ENCODE measurements at regions not wholly inside any gene's neighbourhood (a gene's known extent, or its start where the extent isn't known, plus 50 kb on each side); places are given as distances from the start of the nearest gene placed in this dataset.
A peak's percentile ranks its signal among the peaks of the same experiment; 100 is the strongest.

DNA sequence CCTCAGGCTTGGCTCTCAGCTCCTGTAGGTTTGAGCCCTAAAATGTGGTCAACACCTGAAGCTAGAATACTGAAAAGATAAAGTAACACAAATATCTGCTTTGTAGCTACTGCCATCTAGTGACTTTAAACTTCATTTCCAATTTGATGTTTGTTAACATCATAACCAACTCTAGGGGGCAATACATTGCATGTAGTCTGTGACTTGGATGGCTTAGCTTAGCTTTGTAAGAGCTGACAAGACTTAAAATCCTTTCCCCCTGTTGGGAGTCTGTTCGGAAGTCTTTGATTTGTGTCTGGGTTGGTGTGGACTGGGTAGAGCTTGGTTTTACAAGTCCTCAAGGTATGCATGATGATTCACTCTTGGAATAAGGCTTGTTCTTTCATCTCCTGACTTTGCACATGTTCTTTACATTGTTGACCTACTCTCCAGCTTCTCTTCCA lies 51.7 kb downstream of the SCN11A start:
- Histone ChIP-seq H3K18ac (ENCODE audit: low read length) (no peak overlapping the region), H2BK120ac (ENCODE audit: low read depth, low read length) (no peak overlapping the region), H3K27ac (ENCODE audit: low read depth, low read length) (no peak overlapping the region), H3K4me2 (ENCODE audit: low read length) (no peak overlapping the region), H4K8ac (ENCODE audit: low read depth, low read length) (no peak overlapping the region), H3K79me1 (ENCODE audit: low read length) (no peaks in the 10 kb centered on the region), H3K36me3 (ENCODE audit: control insufficient read depth, insufficient read depth, low read length) (no peaks in the 10 kb centered on the region), H2BK5ac (ENCODE audit: low read length) (no peak overlapping the region), H3K4me3 (ENCODE audit: low read length) (no peak overlapping the region), H3K23ac (ENCODE audit: low read length) (no peak overlapping the region), H4K5ac (ENCODE audit: low read length) (no peak overlapping the region), H3K9ac (ENCODE audit: low read length) (no peak overlapping the region), H3K56ac (ENCODE audit: low read length) (no peak overlapping the region), H3K4ac (ENCODE audit: low read depth, low read length) (no peak overlapping the region), H2AK5ac (ENCODE audit: low read length) (no peak overlapping the region), H3K4me1 (ENCODE audit: control insufficient read depth, low read depth, low read length) (no peaks in the 10 kb centered on the region), H3K79me2 (ENCODE audit: control insufficient read depth, insufficient read depth, low read length) (no peaks in the 10 kb centered on the region), H3K27me3 (ENCODE audit: insufficient read depth, low read length, poor library complexity) (no peaks in the 10 kb centered on the region), H2BK15ac (replicated peaks; ENCODE audit: low read depth) (no peak overlapping the region)
- DNase-seq: peak; percentile 91
- no CpG with 5 or more reads among the region's 1 CpG for WGBS (ENCODE audit: extremely low coverage, insufficient coverage, low lambda C conversion rate)

DNA sequence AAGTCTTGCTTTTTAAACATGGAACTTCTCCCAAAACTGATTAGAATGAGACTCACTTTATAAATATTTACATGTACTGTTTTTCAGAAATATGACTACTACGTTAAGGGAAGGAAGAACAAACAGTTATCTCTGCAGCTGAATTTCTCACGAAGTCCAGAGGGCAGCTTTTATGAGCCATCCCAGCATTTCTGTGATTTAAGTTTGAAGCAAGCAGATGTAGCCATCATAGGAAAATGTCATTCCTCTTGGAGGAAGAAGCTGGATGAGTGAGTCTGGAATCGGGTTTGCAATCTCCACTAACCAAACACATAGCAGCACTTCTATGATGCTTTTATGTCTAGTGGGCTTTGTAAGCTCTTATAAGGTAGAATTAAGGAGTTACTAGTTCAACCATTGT lies 53.7 kb downstream of the SCN11A start:
- DNase-seq: no peak
- H2BK120ac ChIP-seq (ENCODE audit: low read depth, low read length): no peak overlapping the region
- H3K56ac ChIP-seq (ENCODE audit: low read length): no peak overlapping the region
- no peaks in the 10 kb centered on the region for H3K4me1 ChIP-seq (ENCODE audit: control insufficient read depth, low read depth, low read length)
- H3K4me3 ChIP-seq (ENCODE audit: low read length): no peak overlapping the region
- H3K9ac ChIP-seq (ENCODE audit: low read length): no peak overlapping the region
- H3K79me1 ChIP-seq (ENCODE audit: low read length): no peaks in the 10 kb centered on the region
- no peak overlapping the region for H2BK15ac ChIP-seq (replicated peaks; ENCODE audit: low read depth)
- WGBS (ENCODE audit: extremely low coverage, insufficient coverage, low lambda C conversion rate): no CpG with 5 or more reads among the region's 3 CpGs
- no peak overlapping the region for H4K5ac ChIP-seq (ENCODE audit: low read length)
- no peak overlapping the region for H2BK5ac ChIP-seq (ENCODE audit: low read length)
- H3K4me2 ChIP-seq (ENCODE audit: low read length): no peak overlapping the region
- no peak overlapping the region for H3K27ac ChIP-seq (ENCODE audit: low read depth, low read length)
- H3K23ac ChIP-seq (ENCODE audit: low read length): no peak overlapping the region
- no peaks in the 10 kb centered on the region for H3K27me3 ChIP-seq (ENCODE audit: insufficient read depth, low read length, poor library complexity)
- no peaks in the 10 kb centered on the region for H3K79me2 ChIP-seq (ENCODE audit: control insufficient read depth, insufficient read depth, low read length)
- H2AK5ac ChIP-seq (ENCODE audit: low read length): no peak overlapping the region
- H3K36me3 ChIP-seq (ENCODE audit: control insufficient read depth, insufficient read depth, low read length): no peaks in the 10 kb centered on the region
- H3K4ac ChIP-seq (ENCODE audit: low read depth, low read length): no peak overlapping the region
- H4K8ac ChIP-seq (ENCODE audit: low read depth, low read length): no peak overlapping the region
- no peak overlapping the region for H3K18ac ChIP-seq (ENCODE audit: low read length)

DNA sequence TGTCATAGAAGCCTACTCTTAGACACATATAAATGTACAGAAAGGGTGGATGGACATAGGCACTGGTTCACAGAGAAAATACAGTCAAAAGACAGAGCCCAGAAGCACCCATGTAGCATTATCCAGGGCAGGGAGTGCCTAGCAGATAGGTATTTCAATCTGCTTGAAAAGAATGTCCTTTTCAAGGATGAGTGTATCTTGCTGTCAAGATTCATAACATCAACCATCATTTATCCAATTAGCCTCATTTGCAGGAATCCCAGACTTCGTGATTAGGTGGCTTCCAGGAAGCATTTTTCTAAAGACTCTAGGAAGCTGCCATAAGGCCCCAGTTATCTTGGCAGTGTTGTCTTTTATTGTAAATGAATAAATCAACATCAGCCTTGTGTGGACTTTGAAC lies 55.6 kb downstream of the SCN11A start:
- Histone ChIP-seq H3K56ac (ENCODE audit: low read length) (no peak overlapping the region), H2BK5ac (ENCODE audit: low read length) (no peak overlapping the region), H3K4me2 (ENCODE audit: low read length) (no peak overlapping the region), H2BK120ac (ENCODE audit: low read depth, low read length) (no peak overlapping the region), H3K18ac (ENCODE audit: low read length) (no peak overlapping the region), H3K23ac (ENCODE audit: low read length) (no peak overlapping the region), H3K79me2 (ENCODE audit: control insufficient read depth, insufficient read depth, low read length) (no peaks in the 10 kb centered on the region), H3K27ac (ENCODE audit: low read depth, low read length) (no peak overlapping the region), H3K4me1 (ENCODE audit: control insufficient read depth, low read depth, low read length) (no peaks in the 10 kb centered on the region), H3K9ac (ENCODE audit: low read length) (no peak overlapping the region), H3K4ac (ENCODE audit: low read depth, low read length) (no peak overlapping the region), H2BK15ac (replicated peaks; ENCODE audit: low read depth) (no peak overlapping the region), H4K5ac (ENCODE audit: low read length) (no peak overlapping the region), H2AK5ac (ENCODE audit: low read length) (no peak overlapping the region), H3K36me3 (ENCODE audit: control insufficient read depth, insufficient read depth, low read length) (no peaks in the 10 kb centered on the region), H3K27me3 (ENCODE audit: insufficient read depth, low read length, poor library complexity) (no peaks in the 10 kb centered on the region), H3K79me1 (ENCODE audit: low read length) (no peaks in the 10 kb centered on the region), H3K4me3 (ENCODE audit: low read length) (no peak overlapping the region), H4K8ac (ENCODE audit: low read depth, low read length) (no peak overlapping the region)
- no CpG with 5 or more reads among the region's 1 CpG for WGBS (ENCODE audit: extremely low coverage, insufficient coverage, low lambda C conversion rate)
- no peak for DNase-seq

DNA sequence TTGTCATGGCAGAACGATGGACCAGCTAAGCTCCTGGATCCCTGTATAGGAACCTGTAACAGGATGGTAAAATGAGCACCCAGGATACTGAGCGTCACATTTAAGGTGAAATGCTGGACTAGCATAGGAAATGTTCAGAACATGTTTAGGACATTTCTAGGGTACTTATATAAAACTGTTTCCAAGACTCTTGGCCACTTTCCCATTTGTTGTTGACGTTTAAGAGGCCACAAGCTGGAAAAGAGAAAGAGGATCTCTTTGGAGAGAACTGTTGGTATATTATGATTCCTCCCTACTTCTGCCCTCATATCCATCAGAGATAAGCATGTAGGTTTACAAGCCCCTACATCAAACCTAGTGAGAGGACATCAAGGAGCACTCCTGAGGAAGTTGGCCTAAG lies 57.5 kb downstream of the SCN11A start:
- Histone ChIP-seq H3K4me3 (ENCODE audit: low read length) (no peak overlapping the region), H3K4me1 (ENCODE audit: control insufficient read depth, low read depth, low read length) (no peaks in the 10 kb centered on the region), H3K9ac (ENCODE audit: low read length) (no peak overlapping the region), H2BK5ac (ENCODE audit: low read length) (no peak overlapping the region), H3K18ac (ENCODE audit: low read length) (no peak overlapping the region), H4K8ac (ENCODE audit: low read depth, low read length) (no peak overlapping the region), H4K5ac (ENCODE audit: low read length) (no peak overlapping the region), H2BK15ac (replicated peaks; ENCODE audit: low read depth) (no peak overlapping the region), H3K56ac (ENCODE audit: low read length) (no peak overlapping the region), H3K79me2 (ENCODE audit: control insufficient read depth, insufficient read depth, low read length) (no peaks in the 10 kb centered on the region), H3K27me3 (ENCODE audit: insufficient read depth, low read length, poor library complexity) (no peaks in the 10 kb centered on the region), H3K27ac (ENCODE audit: low read depth, low read length) (no peak overlapping the region), H3K4ac (ENCODE audit: low read depth, low read length) (no peak overlapping the region), H3K23ac (ENCODE audit: low read length) (no peak overlapping the region), H2BK120ac (ENCODE audit: low read depth, low read length) (no peak overlapping the region), H3K79me1 (ENCODE audit: low read length) (no peaks in the 10 kb centered on the region), H2AK5ac (ENCODE audit: low read length) (no peak overlapping the region), H3K36me3 (ENCODE audit: control insufficient read depth, insufficient read depth, low read length) (no peaks in the 10 kb centered on the region), H3K4me2 (ENCODE audit: low read length) (no peak overlapping the region)
- WGBS (ENCODE audit: extremely low coverage, insufficient coverage, low lambda C conversion rate): no CpG with 5 or more reads among the region's 3 CpGs
- DNase-seq: no peak

DNA sequence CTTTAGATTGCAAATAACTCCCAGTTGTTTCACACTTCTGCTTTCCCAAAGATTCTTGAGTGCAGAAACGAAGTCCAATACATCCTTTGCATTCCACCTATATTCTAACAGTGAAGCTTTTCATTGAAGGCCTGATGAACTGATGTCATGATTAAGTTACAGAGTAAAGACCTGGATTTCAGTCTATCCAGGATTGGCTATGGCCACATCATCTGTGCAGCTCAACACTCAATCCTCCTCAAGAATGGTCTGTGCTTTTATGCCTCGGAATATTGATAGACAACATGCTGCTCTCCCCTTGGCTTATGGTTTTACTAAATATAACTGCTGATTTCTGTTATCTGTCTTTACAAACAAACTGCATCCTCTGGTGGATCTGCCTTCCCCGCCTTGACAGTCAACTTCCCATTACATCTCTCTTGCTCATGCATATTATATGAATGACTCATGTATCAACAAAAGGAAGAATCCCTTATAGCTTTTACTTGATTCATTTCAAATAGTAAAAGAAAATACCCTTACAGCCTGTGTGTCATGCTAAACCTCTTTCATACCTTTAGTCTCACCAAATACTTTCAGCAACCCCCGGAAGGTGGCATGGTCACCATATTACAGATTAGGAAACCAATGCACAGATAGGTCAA lies 59.5 kb downstream of the SCN11A start:
- no peak overlapping the region for H3K23ac ChIP-seq (ENCODE audit: low read length)
- H3K79me1 ChIP-seq (ENCODE audit: low read length): no peaks in the 10 kb centered on the region
- H3K9ac ChIP-seq (ENCODE audit: low read length): no peak overlapping the region
- no peak overlapping the region for H2BK15ac ChIP-seq (replicated peaks; ENCODE audit: low read depth)
- H4K5ac ChIP-seq (ENCODE audit: low read length): no peak overlapping the region
- no peak overlapping the region for H3K4ac ChIP-seq (ENCODE audit: low read depth, low read length)
- no CpG with 5 or more reads among the region's 4 CpGs for WGBS (ENCODE audit: extremely low coverage, insufficient coverage, low lambda C conversion rate)
- H3K4me3 ChIP-seq (ENCODE audit: low read length): no peak overlapping the region
- H3K36me3 ChIP-seq (ENCODE audit: control insufficient read depth, insufficient read depth, low read length): no peaks in the 10 kb centered on the region
- H3K79me2 ChIP-seq (ENCODE audit: control insufficient read depth, insufficient read depth, low read length): no peaks in the 10 kb centered on the region
- no peak overlapping the region for H4K8ac ChIP-seq (ENCODE audit: low read depth, low read length)
- H3K56ac ChIP-seq (ENCODE audit: low read length): no peak overlapping the region
- no peak overlapping the region for H2AK5ac ChIP-seq (ENCODE audit: low read length)
- no peak overlapping the region for H2BK5ac ChIP-seq (ENCODE audit: low read length)
- H3K27ac ChIP-seq (ENCODE audit: low read depth, low read length): no peak overlapping the region
- H3K4me1 ChIP-seq (ENCODE audit: control insufficient read depth, low read depth, low read length): no peaks in the 10 kb centered on the region
- no peak overlapping the region for H3K18ac ChIP-seq (ENCODE audit: low read length)
- H2BK120ac ChIP-seq (ENCODE audit: low read depth, low read length): no peak overlapping the region
- peak; percentile 30 for DNase-seq
- no peak overlapping the region for H3K4me2 ChIP-seq (ENCODE audit: low read length)
- H3K27me3 ChIP-seq (ENCODE audit: insufficient read depth, low read length, poor library complexity): no peaks in the 10 kb centered on the region

DNA sequence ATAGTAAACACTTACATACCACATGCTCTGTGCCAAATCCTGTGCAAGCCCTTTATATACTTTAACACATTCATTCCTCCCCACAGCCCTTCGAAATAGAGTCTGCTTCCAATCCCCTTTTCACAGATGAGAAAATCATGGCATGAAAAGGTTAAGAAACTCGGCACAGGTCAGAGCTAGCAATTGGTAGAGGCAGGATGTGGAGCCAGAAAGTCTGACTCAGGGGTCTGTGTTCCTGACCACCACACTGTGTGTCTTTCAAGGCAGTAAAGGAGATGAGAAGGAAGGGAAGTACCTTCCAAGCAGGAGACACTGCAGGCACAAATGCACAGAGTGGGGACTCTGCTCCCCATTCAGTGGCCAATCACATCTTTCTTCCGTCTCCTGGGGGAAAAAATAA lies 61.1 kb downstream of the SCN11A start:
- Histone ChIP-seq H3K79me2 (ENCODE audit: control insufficient read depth, insufficient read depth, low read length) (no peaks in the 10 kb centered on the region), H3K23ac (ENCODE audit: low read length) (no peak overlapping the region), H3K4me2 (ENCODE audit: low read length) (no peak overlapping the region), H3K4me1 (ENCODE audit: control insufficient read depth, low read depth, low read length) (no peaks in the 10 kb centered on the region), H3K56ac (ENCODE audit: low read length) (peak overlapping the region; percentile 39), H3K27ac (ENCODE audit: low read depth, low read length) (no peak overlapping the region), H2BK15ac (replicated peaks; ENCODE audit: low read depth) (no peak overlapping the region), H4K8ac (ENCODE audit: low read depth, low read length) (no peak overlapping the region), H3K9ac (ENCODE audit: low read length) (no peak overlapping the region), H4K5ac (ENCODE audit: low read length) (no peak overlapping the region), H2AK5ac (ENCODE audit: low read length) (no peak overlapping the region), H3K4me3 (ENCODE audit: low read length) (no peak overlapping the region), H3K18ac (ENCODE audit: low read length) (no peak overlapping the region), H2BK120ac (ENCODE audit: low read depth, low read length) (no peak overlapping the region), H2BK5ac (ENCODE audit: low read length) (no peak overlapping the region), H3K79me1 (ENCODE audit: low read length) (no peaks in the 10 kb centered on the region), H3K36me3 (ENCODE audit: control insufficient read depth, insufficient read depth, low read length) (no peaks in the 10 kb centered on the region), H3K27me3 (ENCODE audit: insufficient read depth, low read length, poor library complexity) (no peaks in the 10 kb centered on the region), H3K4ac (ENCODE audit: low read depth, low read length) (no peak overlapping the region)
- WGBS (ENCODE audit: extremely low coverage, insufficient coverage, low lambda C conversion rate): no CpG with 5 or more reads among the region's 3 CpGs
- DNase-seq: no peak

Data from mesendoderm (in vitro differentiated cells).